ENCODE measurements at regions not wholly inside any gene's neighbourhood (a gene's known extent, or its start where the extent isn't known, plus 50 kb on each side); places are given as distances from the start of the nearest gene placed in this dataset.
"Not testable (repeated sequence)": the region's sequence is repeated elsewhere in the genome, so short reads cannot be mapped to it uniquely, and the experiment has no call there.

DNA sequence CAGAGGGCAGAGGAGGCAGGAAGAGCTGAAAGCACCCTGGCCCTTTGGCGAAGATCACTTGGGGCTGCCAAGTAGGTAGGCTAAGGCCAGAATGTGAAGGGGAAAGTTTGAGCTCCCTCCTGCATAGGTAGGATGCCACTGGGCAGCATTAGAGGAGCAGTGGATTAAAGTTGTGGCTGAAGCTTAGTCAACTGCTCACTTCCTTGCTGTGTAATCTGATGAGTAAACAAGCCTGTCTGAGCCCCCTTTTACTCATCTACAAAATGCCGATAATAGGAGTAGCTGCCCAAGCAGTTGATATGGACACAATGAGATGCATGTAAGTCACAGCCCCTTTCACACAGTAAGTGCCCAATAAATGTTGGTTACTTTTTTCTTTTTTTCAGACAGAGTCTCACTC lies 216.4 kb downstream of the MN1 start:
- DNase-seq, result no peak

DNA sequence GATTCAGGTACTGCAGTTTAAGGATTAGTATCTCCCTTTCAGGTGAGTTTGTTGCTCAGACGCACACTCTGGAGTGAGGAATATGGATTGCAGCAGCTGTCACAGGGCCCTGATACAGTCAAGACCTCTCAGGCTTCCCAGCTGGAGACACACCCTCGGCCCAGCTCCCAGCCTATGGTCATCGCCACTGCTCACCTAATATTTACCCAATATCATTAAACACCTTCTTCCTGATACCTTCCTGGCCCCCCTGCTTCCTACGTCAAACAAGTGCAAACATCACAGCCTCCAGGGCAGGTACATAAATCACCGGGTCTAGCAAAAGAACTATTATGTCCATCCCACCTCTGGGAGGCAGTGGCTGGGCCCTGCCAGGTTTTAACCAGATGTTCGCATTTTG lies 213.3 kb downstream of the MN1 start:
- no peak for DNase-seq

DNA sequence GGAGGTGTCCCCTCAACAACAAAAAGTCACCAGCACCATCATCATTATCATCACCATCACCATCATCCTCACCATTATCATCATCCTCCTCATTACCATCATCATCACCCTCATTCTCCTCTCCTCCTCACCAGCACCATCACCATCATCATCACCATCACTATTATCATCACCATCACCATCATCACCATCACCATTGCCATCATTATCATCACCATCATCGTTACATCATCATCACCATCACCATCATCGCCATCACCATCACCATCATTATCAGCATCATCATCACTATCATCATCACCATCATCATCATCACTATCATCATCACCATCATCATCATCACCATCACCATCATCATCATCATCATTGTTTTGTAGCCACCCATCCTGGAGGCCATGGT lies 212.6 kb downstream of the MN1 start:
- DNase-seq, result no peak

GRCh38 chr22:27591060-27591459 lies 210.5 kb downstream of the MN1 start:
- no peak for DNase-seq

DNA sequence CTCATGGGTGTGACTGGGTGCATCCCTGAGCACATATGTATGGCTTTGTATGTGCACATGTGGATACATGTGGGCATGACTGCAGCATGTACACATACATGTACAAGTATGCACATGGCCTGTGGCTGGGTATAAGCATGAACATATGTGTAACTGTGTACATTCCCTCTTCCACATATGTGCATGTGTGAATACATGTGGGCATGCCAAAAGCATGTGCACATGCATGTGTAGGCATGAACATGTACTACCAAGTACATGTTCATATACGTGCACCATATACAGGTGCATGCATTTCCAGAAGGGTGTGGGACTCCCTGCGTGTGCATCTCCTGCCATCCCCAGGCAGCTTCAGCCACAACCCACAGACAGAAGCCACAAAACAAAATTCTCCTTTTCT lies 208.2 kb downstream of the MN1 start:
- DNase-seq, result no peak

GRCh38 chr22:27594020-27594419 lies 207.5 kb downstream of the MN1 start:
- DNase-seq, result no peak

DNA sequence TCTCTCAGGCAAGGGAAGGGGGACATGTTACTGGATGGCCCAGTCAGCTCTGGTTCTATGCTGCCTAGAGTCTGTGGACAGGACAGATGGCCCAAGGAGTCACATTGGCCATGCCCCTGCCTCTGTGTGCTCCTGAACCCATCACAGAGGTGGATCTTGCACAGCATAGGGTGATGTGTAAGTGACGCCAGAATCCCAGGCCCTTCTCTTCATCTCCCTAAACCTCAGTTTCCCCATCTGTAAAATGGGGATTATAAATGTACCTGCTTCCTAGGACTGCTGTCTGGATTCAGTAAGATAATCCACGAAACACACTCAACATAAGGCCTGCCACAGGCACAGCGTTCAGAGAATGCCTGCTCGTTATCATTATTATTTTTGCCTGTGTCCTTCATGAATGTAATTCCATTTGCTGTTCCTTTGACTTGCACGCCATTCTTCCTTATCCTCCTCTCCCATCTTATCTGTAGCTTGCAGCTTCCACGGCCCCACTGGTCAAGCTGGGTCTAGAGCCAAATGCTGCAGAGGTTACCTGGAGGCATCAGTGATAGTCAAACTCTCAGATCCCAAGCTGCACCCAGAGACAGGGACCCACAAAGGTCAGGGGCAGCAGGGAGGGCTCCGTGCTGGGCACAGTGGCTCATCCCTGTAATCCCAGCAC lies 207.0 kb downstream of the MN1 start:
- DNase-seq, result no peak

- no peak for DNase-seq
Measured at GRCh38 chr22:27596133-27596870, 205.3 kb downstream of the MN1 start.

GRCh38 chr22:27597703-27598444 lies 203.7 kb downstream of the MN1 start:
- peak; percentile 6 for DNase-seq

GRCh38 chr22:27598792-27599191 lies 202.8 kb downstream of the MN1 start:
- DNase-seq, result no peak

- no peak for DNase-seq
Measured at GRCh38 chr22:27601195-27601594, 200.4 kb downstream of the MN1 start.

- no peak for DNase-seq
Measured at GRCh38 chr22:27602390-27602789, 199.2 kb downstream of the MN1 start.

DNA sequence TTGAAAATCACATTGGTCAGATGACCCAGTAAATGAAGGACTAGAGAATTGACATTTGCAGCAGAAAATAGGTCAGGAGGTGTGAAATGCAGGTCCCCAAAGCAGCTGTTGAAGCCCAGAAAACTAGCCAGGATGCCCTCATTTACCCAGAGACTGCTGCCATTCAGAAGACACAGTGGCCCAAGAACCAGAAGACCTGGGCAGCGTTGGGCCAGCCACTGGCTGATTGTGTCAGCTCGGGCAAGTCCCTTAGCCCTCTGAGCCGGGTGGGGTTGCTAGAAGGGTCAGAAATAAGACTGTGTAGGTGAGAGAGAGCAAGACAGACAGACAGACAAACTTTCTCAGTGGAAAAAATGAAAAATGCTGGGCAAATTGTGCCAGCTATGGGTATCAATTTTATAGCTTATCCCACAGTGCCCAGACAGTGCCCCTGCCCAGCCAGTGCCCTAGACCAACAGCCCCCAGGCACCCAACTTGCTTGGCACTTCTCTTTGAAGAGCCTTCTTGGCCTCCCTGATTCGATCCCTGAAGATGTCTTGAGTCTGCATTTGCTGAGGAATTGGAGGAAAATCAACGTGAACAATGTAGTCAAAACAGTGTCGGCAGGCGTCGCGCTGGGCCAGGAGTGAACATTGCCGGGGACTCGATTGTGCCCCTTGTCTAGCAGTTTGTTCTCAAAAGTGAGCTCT lies 198.3 kb downstream of the MN1 start:
- no peak for DNase-seq

GRCh38 chr22:27603800-27604144 lies 197.8 kb downstream of the MN1 start:
- no peak for DNase-seq

- no peak for DNase-seq
Measured at GRCh38 chr22:27605390-27605789, 196.2 kb downstream of the MN1 start.

GRCh38 chr22:27607750-27608149 lies 193.8 kb downstream of the MN1 start:
- not testable (repeated sequence) for DNase-seq

- DNase-seq, result no peak
Measured at GRCh38 chr22:27609451-27609888, 192.1 kb downstream of the MN1 start.

- not testable (repeated sequence) for DNase-seq
Measured at GRCh38 chr22:27610164-27610563, 191.4 kb downstream of the MN1 start.

DNA sequence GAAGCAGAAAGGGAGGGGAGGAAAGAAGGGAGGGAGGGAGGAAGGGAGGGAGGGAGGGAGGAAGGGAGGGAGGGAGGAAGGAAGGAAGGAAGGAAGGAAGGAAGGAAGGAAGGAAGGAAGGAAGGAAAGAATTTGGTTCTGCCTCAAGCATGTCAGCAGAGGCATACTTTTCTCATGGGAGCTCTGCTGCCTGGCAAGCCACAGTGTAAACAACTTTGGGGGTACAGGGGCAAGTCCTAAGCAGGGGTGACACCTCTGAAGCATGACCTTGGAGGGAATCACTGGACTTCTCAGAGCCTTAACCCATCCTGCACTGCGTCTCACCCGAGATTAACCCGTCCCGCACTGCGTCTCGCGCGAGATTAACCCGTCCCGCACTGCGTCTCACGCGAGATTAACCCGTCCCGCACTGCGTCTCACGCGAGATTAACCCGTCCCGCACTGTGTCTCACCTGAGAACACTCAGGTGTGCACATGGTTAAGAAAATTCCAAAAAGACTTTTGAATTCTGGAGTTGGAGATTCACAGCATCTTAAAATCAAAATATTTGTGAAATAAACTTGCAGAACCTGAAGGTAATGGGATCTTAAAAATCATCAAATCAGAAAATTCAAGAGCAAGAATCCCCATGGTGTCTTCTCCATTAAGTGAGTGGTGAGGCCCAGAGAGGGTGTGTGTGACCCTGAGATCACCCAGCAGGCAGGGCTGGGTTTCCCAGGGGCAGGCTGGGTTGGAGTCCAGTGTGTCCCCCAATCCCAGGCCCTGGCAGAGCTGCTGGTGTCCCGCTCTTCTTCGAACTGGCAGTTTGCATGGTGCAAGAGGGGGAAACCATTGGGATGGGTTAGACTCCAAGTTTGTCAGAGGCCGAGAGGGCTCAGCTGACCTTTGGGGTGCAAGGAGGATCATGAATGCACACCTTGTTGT lies 190.4 kb downstream of the MN1 start:
- DNase-seq, result no peak

GRCh38 chr22:27612115-27612514 lies 189.4 kb downstream of the MN1 start:
- DNase-seq, result no peak

DNA sequence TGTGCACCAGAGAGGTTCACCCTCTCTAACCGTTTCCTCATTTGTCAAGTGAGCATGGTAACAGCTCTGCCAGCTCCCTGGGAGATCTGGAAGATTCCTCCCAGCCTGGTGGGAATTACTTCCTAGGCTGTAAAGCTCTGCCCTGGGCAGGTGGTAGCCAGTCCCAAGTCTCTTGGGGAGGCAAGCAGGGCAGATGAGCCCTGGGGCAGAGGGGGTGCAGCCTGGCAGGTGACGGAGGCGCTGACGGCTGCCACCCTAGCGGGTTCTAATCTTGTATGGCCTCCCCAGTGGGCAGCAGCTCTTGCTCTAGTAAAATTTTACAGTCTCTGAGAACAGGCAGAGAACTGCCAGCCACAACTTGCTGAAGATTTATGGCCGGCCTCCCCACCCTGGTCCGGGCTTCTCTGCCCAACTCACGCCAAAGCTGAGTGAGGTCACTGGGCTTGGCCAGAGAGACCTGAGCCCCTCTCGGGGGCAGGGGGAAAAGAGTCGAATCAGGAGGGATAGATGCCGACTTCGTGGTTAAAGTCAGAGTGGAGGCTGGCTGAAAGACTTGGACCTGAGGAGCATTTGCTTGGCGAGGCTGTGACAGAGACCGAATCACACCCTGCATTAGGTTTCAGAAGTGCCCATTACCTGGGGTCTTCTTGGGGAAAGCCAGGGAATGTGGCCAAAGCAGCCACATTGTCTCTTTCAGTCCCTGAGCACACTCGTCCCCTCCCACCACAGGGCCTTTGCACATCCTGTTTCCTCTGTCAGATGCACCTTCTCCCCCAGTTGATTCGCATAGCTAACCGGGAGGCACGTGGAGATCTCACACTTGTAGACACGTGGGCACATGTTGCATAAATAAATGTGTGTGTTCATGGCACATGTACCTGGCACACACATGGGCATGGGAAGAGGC lies 188.2 kb downstream of the MN1 start:
- DNase-seq, result no peak
